ENCODE measurements at regions not wholly inside any gene's neighbourhood (a gene's known extent, or its start where the extent isn't known, plus 50 kb on each side); places are given as distances from the start of the nearest gene placed in this dataset.

DNA sequence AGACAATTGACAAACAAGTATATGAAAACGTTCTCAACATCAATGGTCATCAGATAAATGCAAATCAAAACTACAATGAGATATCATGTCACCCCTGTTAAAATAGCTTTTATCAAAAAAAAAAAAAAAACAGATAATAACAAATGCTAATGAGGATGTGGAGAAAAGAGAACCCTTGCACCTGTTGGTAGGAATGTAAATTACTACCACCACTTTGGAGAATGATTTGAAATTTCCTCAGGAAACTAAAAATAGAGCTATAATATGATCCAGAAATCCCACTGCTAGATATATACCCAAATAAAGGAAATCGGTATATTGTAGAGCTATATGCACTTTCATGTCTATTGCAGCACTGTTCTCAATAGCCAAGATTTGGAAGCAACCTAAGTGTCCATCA is 470.6 kb upstream of the FSTL5 start:
- peaks cover 0 to 3% (median 0%) of the 10 kb centered on the region in 11 donors for H3K9me3 ChIP-seq
- H3K4me3 ChIP-seq = no peak overlapping the region
- H3K27ac ChIP-seq = no peak overlapping the region
- TF ChIP-seq, protein P1, sequence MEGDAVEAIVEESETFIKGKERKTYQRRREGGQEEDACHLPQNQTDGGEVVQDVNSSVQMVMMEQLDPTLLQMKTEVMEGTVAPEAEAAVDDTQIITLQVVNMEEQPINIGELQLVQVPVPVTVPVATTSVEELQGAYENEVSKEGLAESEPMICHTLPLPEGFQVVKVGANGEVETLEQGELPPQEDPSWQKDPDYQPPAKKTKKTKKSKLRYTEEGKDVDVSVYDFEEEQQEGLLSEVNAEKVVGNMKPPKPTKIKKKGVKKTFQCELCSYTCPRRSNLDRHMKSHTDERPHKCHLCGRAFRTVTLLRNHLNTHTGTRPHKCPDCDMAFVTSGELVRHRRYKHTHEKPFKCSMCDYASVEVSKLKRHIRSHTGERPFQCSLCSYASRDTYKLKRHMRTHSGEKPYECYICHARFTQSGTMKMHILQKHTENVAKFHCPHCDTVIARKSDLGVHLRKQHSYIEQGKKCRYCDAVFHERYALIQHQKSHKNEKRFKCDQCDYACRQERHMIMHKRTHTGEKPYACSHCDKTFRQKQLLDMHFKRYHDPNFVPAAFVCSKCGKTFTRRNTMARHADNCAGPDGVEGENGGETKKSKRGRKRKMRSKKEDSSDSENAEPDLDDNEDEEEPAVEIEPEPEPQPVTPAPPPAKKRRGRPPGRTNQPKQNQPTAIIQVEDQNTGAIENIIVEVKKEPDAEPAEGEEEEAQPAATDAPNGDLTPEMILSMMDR (IDR thresholded peaks at IDR 0.05) = no peak
- no peaks in the 10 kb centered on the region for H3K27me3 ChIP-seq
- intact Hi-C loops (cut with DNase I) = no loop called here
- no peak for DNase-seq
- WGBS, 2 donors = 56 to 64% methylated on average over 2 of the region's 2 CpGs
- no peak for ATAC-seq
- H3K4me1 ChIP-seq = no peaks in the 10 kb centered on the region
- H3K36me3 ChIP-seq = no peaks in the 10 kb centered on the region

DNA sequence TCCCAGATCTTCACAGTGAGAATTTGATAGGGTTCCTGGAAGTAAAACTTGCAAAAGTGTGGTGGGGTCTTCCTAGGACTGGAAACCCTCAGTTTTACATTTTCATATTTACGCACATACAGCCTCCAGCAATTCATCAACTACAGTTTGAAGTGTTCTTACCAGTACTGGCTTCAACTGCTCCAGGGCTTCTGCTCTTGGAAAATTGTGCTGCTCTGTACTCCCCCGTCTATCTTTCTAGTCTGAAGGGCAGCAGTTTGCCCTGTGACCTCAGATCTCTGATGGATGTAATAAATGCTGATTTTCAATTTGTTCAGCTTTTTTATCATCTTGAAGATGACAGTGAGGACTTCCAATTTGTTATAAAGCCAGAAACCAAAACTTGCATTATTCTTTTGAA is 458.9 kb upstream of the FSTL5 start:
- Histone ChIP-seq H3K36me3 (no peaks in the 10 kb centered on the region), H3K4me1 (no peaks in the 10 kb centered on the region), H3K27ac (no peak overlapping the region), H3K9me3 (peaks cover 0 to 5% (median 0%) of the 10 kb centered on the region in 11 donors), H3K27me3 (no peaks in the 10 kb centered on the region), H3K4me3 (no peak overlapping the region)
- ATAC-seq (no peak), DNase-seq (no peak)
- 76 to 88% methylated on average over 2 of the region's 2 CpGs for WGBS, 2 donors
- TF ChIP-seq, protein P1 (IDR thresholded peaks at IDR 0.05) = no peak
- intact Hi-C loops (cut with DNase I) = no loop called here

DNA sequence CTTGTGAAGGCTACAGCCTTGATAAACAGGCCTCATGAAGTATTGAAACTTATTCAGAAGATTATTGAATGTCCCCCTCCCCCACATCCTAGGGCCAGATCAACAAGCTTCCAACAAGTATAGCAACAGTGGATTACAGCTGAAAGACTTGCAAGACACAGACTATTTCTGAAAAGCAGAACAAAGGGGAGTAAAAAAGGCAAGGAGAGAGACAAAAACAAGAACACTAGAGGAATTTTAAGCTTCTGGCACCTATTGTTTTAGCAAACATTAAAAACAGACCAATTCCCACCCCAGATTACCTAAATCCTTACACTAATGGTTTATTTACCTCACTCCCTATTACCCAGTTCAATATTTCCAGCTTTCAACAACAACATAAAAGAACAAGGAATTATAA is 446.3 kb upstream of the FSTL5 start:
- no peak for DNase-seq
- intact Hi-C loops (cut with DNase I) = no loop called here
- Histone ChIP-seq H3K9me3 (no peaks in the 10 kb centered on the region), H3K27me3 (no peaks in the 10 kb centered on the region), H3K27ac (no peak overlapping the region), H3K36me3 (no peaks in the 10 kb centered on the region), H3K4me3 (no peak overlapping the region), H3K4me1 (no peaks in the 10 kb centered on the region)
- TF ChIP-seq, protein P1 (IDR thresholded peaks at IDR 0.05) = no peak
- no peak for ATAC-seq

DNA sequence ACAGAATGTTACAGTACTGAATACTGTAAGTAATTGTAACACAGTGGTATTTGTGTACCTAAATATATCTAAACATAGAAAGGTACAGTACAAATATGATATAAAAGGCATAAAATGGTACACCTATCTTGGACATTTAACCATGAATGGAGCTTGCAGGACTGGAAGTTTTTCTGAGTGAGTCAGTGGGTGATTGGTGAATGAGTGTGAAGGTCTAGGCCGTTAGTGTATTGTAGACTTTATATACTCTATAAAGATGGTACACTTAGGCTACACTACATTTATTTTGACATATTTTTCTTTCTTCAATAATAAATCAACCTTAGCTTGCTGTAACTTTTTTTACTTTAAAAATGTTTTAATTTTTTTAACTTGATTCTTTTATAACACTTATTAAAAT is 422.5 kb upstream of the FSTL5 start:
- Histone ChIP-seq H3K27me3 (no peaks in the 10 kb centered on the region), H3K36me3 (no peaks in the 10 kb centered on the region), H3K4me3 (no peak overlapping the region), H3K4me1 (no peaks in the 10 kb centered on the region), H3K27ac (no peak overlapping the region), H3K9me3 (no peaks in the 10 kb centered on the region)
- TF ChIP-seq, protein P1 (IDR thresholded peaks at IDR 0.05) = no peak
- ATAC-seq = no peak
- no peak for DNase-seq
- intact Hi-C loops (cut with DNase I) = no loop called here
- WGBS, 2 donors = 73 to 77% methylated on average over 1 of the region's 1 CpG

DNA sequence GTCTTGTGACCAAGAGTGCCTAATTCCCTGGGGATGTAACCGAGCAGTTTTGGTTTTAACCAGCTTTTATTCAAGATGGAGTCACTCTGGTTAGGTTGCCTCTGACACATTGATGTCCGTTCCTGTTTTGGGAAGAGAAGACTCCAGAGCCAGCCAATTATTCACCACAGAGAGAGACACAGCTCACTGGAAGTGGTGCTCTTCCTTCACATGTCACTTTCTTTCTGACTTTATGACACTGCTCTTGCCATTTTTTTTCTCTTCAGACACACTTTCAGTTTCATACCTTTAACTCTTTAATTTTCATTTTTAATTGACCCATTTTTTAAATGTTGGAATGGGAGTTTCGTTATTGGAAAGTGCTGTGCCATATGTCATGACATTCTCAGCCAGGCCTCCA is 418.4 kb upstream of the FSTL5 start:
- Histone ChIP-seq H3K27ac (no peak overlapping the region), H3K4me1 (no peaks in the 10 kb centered on the region), H3K36me3 (no peaks in the 10 kb centered on the region), H3K4me3 (no peak overlapping the region), H3K9me3 (no peaks in the 10 kb centered on the region), H3K27me3 (no peaks in the 10 kb centered on the region)
- TF ChIP-seq, protein P1 (IDR thresholded peaks at IDR 0.05) = no peak
- DNase-seq (no peak), ATAC-seq (no peak)
- intact Hi-C loops (cut with DNase I) = no loop called here
- 62 to 90% methylated on average over 3 of the region's 3 CpGs for WGBS, 2 donors

Data from heart right ventricle (tissue), 16 donors.